ENCODE measurements at regions not wholly inside any gene's neighbourhood (a gene's known extent, or its start where the extent isn't known, plus 50 kb on each side); places are given as distances from the start of the nearest gene placed in this dataset.

DNA sequence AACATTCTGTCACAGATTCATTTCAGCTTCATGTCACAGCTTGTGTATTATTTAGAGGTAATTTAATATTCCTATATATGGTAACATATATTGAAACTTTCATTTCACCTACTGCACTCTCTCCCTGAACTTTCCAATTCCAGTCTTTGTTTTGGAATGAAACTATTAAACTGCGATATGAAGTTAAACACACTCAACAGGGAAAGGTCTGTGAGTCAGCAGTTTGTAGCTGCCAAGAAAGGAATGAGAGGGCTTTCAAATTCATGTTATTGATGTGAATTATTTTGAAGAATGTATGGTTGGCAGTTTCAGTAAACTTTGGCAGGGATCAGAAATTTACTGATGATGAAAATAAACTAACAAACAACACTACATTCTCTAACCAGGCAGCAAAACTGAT is 148.3 kb downstream of the HNMT start:
- Histone ChIP-seq H3K36me3 (ENCODE audit: control insufficient read depth, insufficient read depth, low read length) (no peaks in the 10 kb centered on the region), H3K79me2 (no peaks in the 10 kb centered on the region), H3K4me1 (no peaks in the 10 kb centered on the region), H3K9ac (no peak overlapping the region), H3K27ac (no peak overlapping the region), H2AFZ (no peak overlapping the region), H3K9me3 (ENCODE audit: control insufficient read depth, low read length) (no peaks in the 10 kb centered on the region), H3K4me3 (ENCODE audit: low read depth, low read length) (no peak overlapping the region), H3K4me2 (ENCODE audit: low read length) (no peak overlapping the region), H3K27me3 (ENCODE audit: control insufficient read depth, insufficient read depth, low read length) (no peaks in the 10 kb centered on the region)
- TF ChIP-seq, protein P1, sequence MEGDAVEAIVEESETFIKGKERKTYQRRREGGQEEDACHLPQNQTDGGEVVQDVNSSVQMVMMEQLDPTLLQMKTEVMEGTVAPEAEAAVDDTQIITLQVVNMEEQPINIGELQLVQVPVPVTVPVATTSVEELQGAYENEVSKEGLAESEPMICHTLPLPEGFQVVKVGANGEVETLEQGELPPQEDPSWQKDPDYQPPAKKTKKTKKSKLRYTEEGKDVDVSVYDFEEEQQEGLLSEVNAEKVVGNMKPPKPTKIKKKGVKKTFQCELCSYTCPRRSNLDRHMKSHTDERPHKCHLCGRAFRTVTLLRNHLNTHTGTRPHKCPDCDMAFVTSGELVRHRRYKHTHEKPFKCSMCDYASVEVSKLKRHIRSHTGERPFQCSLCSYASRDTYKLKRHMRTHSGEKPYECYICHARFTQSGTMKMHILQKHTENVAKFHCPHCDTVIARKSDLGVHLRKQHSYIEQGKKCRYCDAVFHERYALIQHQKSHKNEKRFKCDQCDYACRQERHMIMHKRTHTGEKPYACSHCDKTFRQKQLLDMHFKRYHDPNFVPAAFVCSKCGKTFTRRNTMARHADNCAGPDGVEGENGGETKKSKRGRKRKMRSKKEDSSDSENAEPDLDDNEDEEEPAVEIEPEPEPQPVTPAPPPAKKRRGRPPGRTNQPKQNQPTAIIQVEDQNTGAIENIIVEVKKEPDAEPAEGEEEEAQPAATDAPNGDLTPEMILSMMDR (IDR thresholded peaks at IDR 0.05) = no peak

DNA sequence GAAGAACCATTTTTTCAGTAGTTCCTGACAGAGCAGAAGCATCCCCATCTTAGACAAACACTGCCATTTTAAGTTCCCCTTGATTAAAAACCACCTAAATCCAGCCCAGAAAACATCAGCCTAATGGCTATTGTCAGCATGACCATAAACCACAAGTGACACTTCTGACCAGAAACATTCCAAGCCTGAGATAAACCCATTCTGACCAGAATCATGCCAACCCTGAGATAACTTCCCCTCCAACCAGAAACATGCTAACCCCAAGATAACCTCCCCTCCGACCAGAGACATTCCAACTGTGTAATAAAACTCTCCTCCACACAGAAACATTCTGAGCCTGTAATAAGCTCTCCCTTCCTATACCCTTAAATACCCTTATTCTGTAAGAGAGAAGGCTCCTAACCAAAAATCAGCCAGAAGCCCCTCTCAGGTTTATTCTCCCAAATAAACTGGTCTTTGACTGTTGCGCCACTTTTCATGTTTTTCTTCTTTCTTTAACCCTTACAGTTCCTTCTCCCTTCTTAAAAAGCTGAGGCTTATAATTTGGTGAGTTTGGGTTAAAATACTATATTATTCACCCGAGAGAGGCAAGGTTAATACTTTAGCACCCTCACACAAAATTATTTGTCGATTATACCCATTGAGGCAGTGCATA is 149.7 kb downstream of the HNMT start:
- Histone ChIP-seq H3K4me3 (ENCODE audit: low read depth, low read length) (no peak overlapping the region), H3K36me3 (ENCODE audit: control insufficient read depth, insufficient read depth, low read length) (no peaks in the 10 kb centered on the region), H3K27ac (no peak overlapping the region), H3K4me1 (no peaks in the 10 kb centered on the region), H2AFZ (no peak overlapping the region), H3K9me3 (ENCODE audit: control insufficient read depth, low read length) (no peaks in the 10 kb centered on the region), H3K79me2 (no peaks in the 10 kb centered on the region), H3K9ac (no peak overlapping the region), H3K27me3 (ENCODE audit: control insufficient read depth, insufficient read depth, low read length) (no peaks in the 10 kb centered on the region), H3K4me2 (ENCODE audit: low read length) (no peak overlapping the region)
- TF ChIP-seq, protein P1 (IDR thresholded peaks at IDR 0.05) = no peak

GRCh38 chr2:138115666-138116065 is 151.4 kb downstream of the HNMT start:
- H3K9me3 ChIP-seq (ENCODE audit: control insufficient read depth, low read length) = no peaks in the 10 kb centered on the region
- no peaks in the 10 kb centered on the region for H3K79me2 ChIP-seq
- H3K4me1 ChIP-seq = no peaks in the 10 kb centered on the region
- H3K27ac ChIP-seq = no peak overlapping the region
- H3K36me3 ChIP-seq (ENCODE audit: control insufficient read depth, insufficient read depth, low read length) = no peaks in the 10 kb centered on the region
- TF ChIP-seq, protein P1 (IDR thresholded peaks at IDR 0.05) = no peak
- H3K4me3 ChIP-seq (ENCODE audit: low read depth, low read length) = no peak overlapping the region
- H3K4me2 ChIP-seq (ENCODE audit: low read length) = no peak overlapping the region
- H3K9ac ChIP-seq = no peak overlapping the region
- no peaks in the 10 kb centered on the region for H3K27me3 ChIP-seq (ENCODE audit: control insufficient read depth, insufficient read depth, low read length)
- no peak overlapping the region for H2AFZ ChIP-seq

- H3K27me3 ChIP-seq (ENCODE audit: control insufficient read depth, insufficient read depth, low read length) = no peaks in the 10 kb centered on the region
- no peak overlapping the region for H2AFZ ChIP-seq
- no peak overlapping the region for H3K4me2 ChIP-seq (ENCODE audit: low read length)
- H3K27ac ChIP-seq = no peak overlapping the region
- no peaks in the 10 kb centered on the region for H3K9me3 ChIP-seq (ENCODE audit: control insufficient read depth, low read length)
- H3K79me2 ChIP-seq = no peaks in the 10 kb centered on the region
- no peaks in the 10 kb centered on the region for H3K36me3 ChIP-seq (ENCODE audit: control insufficient read depth, insufficient read depth, low read length)
- H3K4me3 ChIP-seq (ENCODE audit: low read depth, low read length) = no peak overlapping the region
- H3K4me1 ChIP-seq = no peaks in the 10 kb centered on the region
- H3K9ac ChIP-seq = no peak overlapping the region
- TF ChIP-seq, protein P1 (IDR thresholded peaks at IDR 0.05) = no peak
Measured at GRCh38 chr2:138116456-138116855, 152.2 kb downstream of the HNMT start.

Data from parathyroid adenoma (tissue), 2 donors.